Retinal pigment epithelial cell (primary cell): ENCODE measurements at regions not wholly inside any gene's neighbourhood (a gene's known extent, or its start where the extent isn't known, plus 50 kb on each side); places are given as distances from the start of the nearest gene placed in this dataset.

Source experiments
- DNase-seq: peaks from one replicate; pipeline ENCODE4 v3.0.0-alpha.2; 2010; ENCODE audit warnings: low read depth
- H3K4me3 ChIP-seq: 2 replicates; pipeline ENCODE4 v1.5.1; 2011; ENCODE audit warnings: mild to moderate bottlenecking, low read length, control low read depth, moderate library complexity
- TF ChIP-seq, protein P1 (sequence below): conservative IDR thresholded peaks from 2 replicates; pipeline ENCODE4 v1.5.1; 2011; ENCODE audit warnings: low read depth, low read length, control low read depth, inconsistent platforms

GRCh38 chr16:62913924-62914323 is 877.7 kb upstream of the CDH8 start:
- TF ChIP-seq, protein P1, sequence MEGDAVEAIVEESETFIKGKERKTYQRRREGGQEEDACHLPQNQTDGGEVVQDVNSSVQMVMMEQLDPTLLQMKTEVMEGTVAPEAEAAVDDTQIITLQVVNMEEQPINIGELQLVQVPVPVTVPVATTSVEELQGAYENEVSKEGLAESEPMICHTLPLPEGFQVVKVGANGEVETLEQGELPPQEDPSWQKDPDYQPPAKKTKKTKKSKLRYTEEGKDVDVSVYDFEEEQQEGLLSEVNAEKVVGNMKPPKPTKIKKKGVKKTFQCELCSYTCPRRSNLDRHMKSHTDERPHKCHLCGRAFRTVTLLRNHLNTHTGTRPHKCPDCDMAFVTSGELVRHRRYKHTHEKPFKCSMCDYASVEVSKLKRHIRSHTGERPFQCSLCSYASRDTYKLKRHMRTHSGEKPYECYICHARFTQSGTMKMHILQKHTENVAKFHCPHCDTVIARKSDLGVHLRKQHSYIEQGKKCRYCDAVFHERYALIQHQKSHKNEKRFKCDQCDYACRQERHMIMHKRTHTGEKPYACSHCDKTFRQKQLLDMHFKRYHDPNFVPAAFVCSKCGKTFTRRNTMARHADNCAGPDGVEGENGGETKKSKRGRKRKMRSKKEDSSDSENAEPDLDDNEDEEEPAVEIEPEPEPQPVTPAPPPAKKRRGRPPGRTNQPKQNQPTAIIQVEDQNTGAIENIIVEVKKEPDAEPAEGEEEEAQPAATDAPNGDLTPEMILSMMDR = no peak
- no peak for DNase-seq

GRCh38 chr16:62913333-62913732 is 877.1 kb upstream of the CDH8 start:
- no peak overlapping the region for H3K4me3 ChIP-seq
- TF ChIP-seq, protein P1 = no peak
- DNase-seq = no peak

More at GRCh38 chr16:62913924-62914323, 877.7 kb upstream of the CDH8 start:
- H3K4me3 ChIP-seq = no peak overlapping the region

GRCh38 chr16:62909597-62909996 is 873.4 kb upstream of the CDH8 start:
- TF ChIP-seq, protein P1 = no peak
- no peak overlapping the region for H3K4me3 ChIP-seq
- DNase-seq = no peak

DNA sequence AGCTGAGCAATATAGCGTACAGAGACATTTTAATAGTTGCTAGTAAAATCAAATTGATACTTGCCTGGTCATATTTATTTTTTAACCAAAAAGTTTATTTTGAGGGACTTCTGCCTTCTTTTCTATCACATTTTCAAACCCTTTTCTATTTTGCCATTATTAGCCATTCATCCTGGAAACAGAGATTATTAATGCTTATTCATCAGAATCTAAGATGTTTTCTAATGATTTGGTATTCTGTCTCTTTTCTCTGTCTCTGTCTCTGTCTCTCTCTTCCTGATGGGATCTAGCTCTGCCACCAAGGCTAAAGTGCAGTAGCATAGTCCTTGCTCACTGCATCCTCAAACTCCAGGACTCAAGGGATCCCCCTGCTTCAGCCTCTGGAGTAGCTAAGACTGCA is 871.3 kb upstream of the CDH8 start:
- H3K4me3 ChIP-seq = no peak overlapping the region
- DNase-seq = no peak
- TF ChIP-seq, protein P1 = no peak

GRCh38 chr16:62903961-62904502 is 867.8 kb upstream of the CDH8 start:
- no peak overlapping the region for H3K4me3 ChIP-seq
- TF ChIP-seq, protein P1 = no peak
- DNase-seq = no peak

DNA sequence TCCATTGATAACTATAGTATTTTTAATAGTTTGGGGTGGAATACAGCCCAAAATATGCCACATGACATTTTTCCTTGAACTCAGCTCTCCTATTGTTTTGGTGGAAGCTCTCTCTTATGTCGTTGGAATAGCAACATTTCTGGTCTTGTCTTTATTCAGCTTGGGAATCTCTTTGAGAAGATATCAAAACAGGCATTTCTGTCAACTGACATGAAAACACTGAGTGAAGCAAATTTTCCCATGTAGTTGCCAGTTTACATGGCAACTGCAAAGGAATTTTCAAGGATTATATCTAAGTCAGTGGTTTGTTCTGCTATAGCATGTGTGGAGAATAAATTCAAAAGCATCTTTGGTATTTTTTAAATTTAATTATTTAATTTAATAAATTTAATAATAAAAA is 863.5 kb upstream of the CDH8 start:
- TF ChIP-seq, protein P1 = no peak
- DNase-seq = no peak
- no peak overlapping the region for H3K4me3 ChIP-seq

- no peak overlapping the region for H3K4me3 ChIP-seq
- no peak for DNase-seq
- TF ChIP-seq, protein P1 = no peak
Measured at GRCh38 chr16:62889097-62889496, 852.9 kb upstream of the CDH8 start.
